Mesothelial cell of epicardium (in vitro differentiated cells): ENCODE measurements at regions not wholly inside any gene's neighbourhood (a gene's known extent, or its start where the extent isn't known, plus 50 kb on each side); places are given as distances from the start of the nearest gene placed in this dataset.
"Not testable (repeated sequence)": the region's sequence is repeated elsewhere in the genome, so short reads cannot be mapped to it uniquely, and the experiment has no call there.

Experiments
- DNase-seq, 2 experiments: peaks; one replicate each; pipeline ENCODE4 v3.0.0; 2021; ENCODE audit warnings: low spot score in 2 of 2; ENCODE audit not compliant: unreplicated experiment in 2 of 2
- H3K27ac Mint-ChIP-seq: 2 replicates; pipeline ENCODE4 v1.8.0; 2021; ENCODE audit warnings: mixed read lengths
- H3K27me3 Mint-ChIP-seq: 2 replicates; pipeline ENCODE4 v1.8.0; 2021; ENCODE audit warnings: low read depth, mixed read lengths
- H3K36me3 Mint-ChIP-seq: 2 replicates; pipeline ENCODE4 v1.8.0; 2021; ENCODE audit warnings: mixed read lengths
- H3K4me1 Mint-ChIP-seq: 2 replicates; pipeline ENCODE4 v1.8.0; 2021; ENCODE audit warnings: mixed read lengths
- H3K4me3 Mint-ChIP-seq: 2 replicates; pipeline ENCODE4 v1.8.0; 2021; ENCODE audit warnings: mild to moderate bottlenecking, moderate library complexity, mixed read lengths
- H3K9me3 Mint-ChIP-seq: 2 replicates; pipeline ENCODE4 v1.8.0; 2021; ENCODE audit warnings: mixed read lengths
- CTCF ChIP-seq: fragments of 200-600 bp; sonication (generic); IDR thresholded peaks from one replicate; pipeline ENCODE4 v1.5.0; 2021; ENCODE audit warnings: antibody characterized with exemption; ENCODE audit not compliant: unreplicated experiment

DNA sequence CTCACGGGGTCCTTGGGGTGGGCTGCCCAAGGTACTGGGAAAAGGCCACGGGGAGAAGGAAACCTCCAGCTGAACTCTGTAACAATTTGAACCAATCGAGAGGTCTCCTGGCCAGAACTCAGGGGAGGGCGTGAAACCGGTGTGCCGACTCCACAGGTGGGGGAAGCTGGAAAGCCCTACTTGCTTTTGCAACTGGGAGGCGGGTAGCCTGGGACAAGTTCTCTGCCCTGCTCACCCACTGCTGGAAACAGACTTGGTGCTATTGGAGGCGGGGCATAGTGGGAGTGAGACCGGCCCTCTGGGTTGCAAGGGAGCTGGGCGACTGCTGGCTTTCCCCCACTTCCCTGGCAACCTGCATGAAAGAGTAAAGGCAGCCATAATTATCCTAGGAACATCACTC is 73.2 kb upstream of the SLIT3 start:
- no peak overlapping the region for H3K27ac Mint-ChIP-seq
- H3K27me3 Mint-ChIP-seq, result peaks cover 6% of the 10 kb centered on the region
- no peak for TF ChIP-seq CTCF
- H3K36me3 Mint-ChIP-seq, result no peaks in the 10 kb centered on the region
- no peak for DNase-seq
- H3K9me3 Mint-ChIP-seq, result peaks cover 44% of the 10 kb centered on the region
- H3K4me3 Mint-ChIP-seq, result no peak overlapping the region
- peaks cover 7% of the 10 kb centered on the region for H3K4me1 Mint-ChIP-seq

GRCh38 chr5:169371801-169372200 is 70.9 kb upstream of the SLIT3 start:
- not testable (repeated sequence) for H3K36me3 Mint-ChIP-seq, H3K4me1 Mint-ChIP-seq, H3K27ac Mint-ChIP-seq, H3K4me3 Mint-ChIP-seq, DNase-seq
- Mint-ChIP-seq H3K27me3 (peaks cover 11% of the 10 kb centered on the region), H3K9me3 (peaks cover 29% of the 10 kb centered on the region)

- Mint-ChIP-seq H3K4me3 (no peak overlapping the region), H3K4me1 (no peaks in the 10 kb centered on the region)
- TF ChIP-seq CTCF, result no peak
These were observed 68.2 kb upstream of the SLIT3 start for GRCh38 chr5:169369130-169369529.

GRCh38 chr5:169367861-169368260 is 66.9 kb upstream of the SLIT3 start:
- no peak overlapping the region for H3K27ac Mint-ChIP-seq

More at GRCh38 chr5:169369130-169369529, 68.2 kb upstream of the SLIT3 start:
- no peak overlapping the region for H3K27ac Mint-ChIP-seq
- no peak for DNase-seq
- peaks cover 28% of the 10 kb centered on the region for H3K27me3 Mint-ChIP-seq
- H3K9me3 Mint-ChIP-seq, result peaks cover 29% of the 10 kb centered on the region
- H3K36me3 Mint-ChIP-seq, result no peaks in the 10 kb centered on the region

GRCh38 chr5:169357291-169357690 is 56.4 kb upstream of the SLIT3 start:
- Mint-ChIP-seq H3K9me3 (no peaks in the 10 kb centered on the region), H3K36me3 (no peaks in the 10 kb centered on the region), H3K4me1 (no peaks in the 10 kb centered on the region), H3K27me3 (peaks cover 3% of the 10 kb centered on the region), H3K4me3 (no peak overlapping the region), H3K27ac (no peak overlapping the region)
- TF ChIP-seq CTCF, result no peak
- no peak for DNase-seq

More at GRCh38 chr5:169367861-169368260, 66.9 kb upstream of the SLIT3 start:
- no peak for TF ChIP-seq CTCF
- H3K4me1 Mint-ChIP-seq, result no peaks in the 10 kb centered on the region
- H3K4me3 Mint-ChIP-seq, result no peak overlapping the region
- H3K9me3 Mint-ChIP-seq, result peaks cover 29% of the 10 kb centered on the region
- DNase-seq, result no peak
- no peaks in the 10 kb centered on the region for H3K36me3 Mint-ChIP-seq
- peaks cover 37% of the 10 kb centered on the region for H3K27me3 Mint-ChIP-seq

- Mint-ChIP-seq H3K4me3 (no peak overlapping the region), H3K4me1 (no peaks in the 10 kb centered on the region), H3K27me3 (peaks cover 3% of the 10 kb centered on the region), H3K27ac (no peak overlapping the region), H3K9me3 (no peaks in the 10 kb centered on the region), H3K36me3 (no peaks in the 10 kb centered on the region)
- no peak for DNase-seq
- no peak for TF ChIP-seq CTCF
These were observed 55.9 kb upstream of the SLIT3 start for GRCh38 chr5:169356811-169357210.
